ENCODE measurements at regions not wholly inside any gene's neighbourhood (a gene's known extent, or its start where the extent isn't known, plus 50 kb on each side); places are given as distances from the start of the nearest gene placed in this dataset.
"Not testable (repeated sequence)": the region's sequence is repeated elsewhere in the genome, so short reads cannot be mapped to it uniquely, and the experiment has no call there.

- no peak for DNase-seq
These were observed 306.0 kb downstream of the MTX2 start for GRCh38 chr2:176575237-176575744.

DNA sequence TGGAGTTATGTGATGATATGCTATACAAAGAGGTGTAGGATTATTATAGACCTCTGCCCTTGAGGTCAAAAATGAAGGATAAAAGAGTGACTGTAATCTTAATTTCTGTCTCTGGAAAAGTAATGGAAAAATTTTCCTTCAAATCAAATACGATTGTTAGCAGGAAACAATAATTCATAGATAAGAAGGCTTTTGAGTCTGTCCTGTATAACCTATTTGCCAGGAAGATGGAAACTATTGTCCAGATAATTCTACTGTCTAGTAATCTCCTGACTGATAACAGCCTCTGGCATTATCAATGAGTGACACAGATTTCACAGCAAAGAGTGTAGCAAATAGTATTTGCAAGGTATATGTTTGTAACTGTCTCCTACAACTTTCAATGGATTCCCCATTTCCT, 307.8 kb downstream of the MTX2 start:
- DNase-seq: no peak

DNA sequence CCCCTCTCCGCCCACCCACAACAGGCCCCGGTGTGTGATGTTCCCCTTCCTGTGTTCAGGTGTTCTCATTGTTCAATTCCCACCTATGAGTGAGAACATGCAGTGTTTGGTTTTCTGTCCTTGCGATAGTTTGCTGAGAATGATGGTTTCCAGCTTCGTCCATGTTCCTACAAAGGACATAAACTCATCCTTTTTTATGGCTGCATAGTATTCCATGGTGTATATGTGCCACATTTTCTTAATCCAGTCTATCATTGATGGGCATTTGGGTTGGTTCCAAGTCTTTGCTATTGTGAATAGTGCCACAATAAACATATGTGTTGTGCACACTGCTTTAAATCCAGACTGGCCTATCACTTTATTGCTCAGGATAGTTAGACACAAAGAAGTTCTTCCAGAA, 309.1 kb downstream of the MTX2 start:
- DNase-seq: not testable (repeated sequence)

- DNase-seq: no peak
These were observed 310.4 kb downstream of the MTX2 start for GRCh38 chr2:176579608-176580007.

- DNase-seq: no peak
These were observed 312.4 kb downstream of the MTX2 start for GRCh38 chr2:176581557-176582165.

DNA sequence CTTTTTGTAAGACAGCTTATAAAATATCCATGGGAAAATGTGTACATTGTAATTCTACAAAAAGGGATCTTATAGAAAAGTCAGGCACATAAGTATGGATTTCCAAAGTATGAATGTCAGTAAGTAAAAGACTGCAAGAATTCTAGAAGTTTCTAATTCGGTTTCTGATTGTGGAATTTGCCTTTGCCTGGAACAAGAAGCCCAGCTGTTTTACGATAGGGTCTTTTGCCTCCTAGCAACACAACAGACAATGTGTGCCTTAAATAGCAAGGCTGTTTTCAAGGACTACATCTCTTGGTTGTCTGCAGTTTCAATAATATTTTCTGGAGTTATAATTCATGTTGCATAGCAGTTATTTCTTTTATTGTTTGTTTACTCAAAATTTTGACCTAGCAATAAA, 312.9 kb downstream of the MTX2 start:
- DNase-seq: no peak

DNA sequence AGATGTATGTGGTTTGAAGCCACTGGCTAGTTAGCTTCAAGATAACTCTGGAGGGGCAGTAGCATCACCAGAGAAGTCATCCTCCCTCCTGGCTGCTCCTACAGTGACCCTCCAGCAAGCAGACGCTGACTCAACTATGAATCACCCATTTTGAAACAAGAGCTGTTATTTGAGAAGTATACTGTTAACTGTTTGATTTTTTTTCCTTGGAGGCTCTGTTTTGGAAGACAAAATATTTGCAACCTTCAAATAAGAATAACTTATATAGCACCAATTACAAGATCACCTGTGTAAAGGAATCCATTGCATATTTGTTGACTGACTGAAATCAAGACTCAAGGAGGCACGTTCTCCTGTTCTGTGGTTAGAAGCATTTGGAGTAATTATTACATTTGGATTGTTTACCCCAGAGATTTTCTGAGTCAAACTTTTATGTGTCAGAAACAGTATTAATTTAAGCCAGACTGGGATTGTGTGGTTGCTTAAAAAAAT, 313.8 kb downstream of the MTX2 start:
- no peak for DNase-seq

- DNase-seq: no peak
These were observed 314.4 kb downstream of the MTX2 start for GRCh38 chr2:176583607-176584006.

GRCh38 chr2:176584333-176584732, 315.1 kb downstream of the MTX2 start:
- no peak for DNase-seq

DNA sequence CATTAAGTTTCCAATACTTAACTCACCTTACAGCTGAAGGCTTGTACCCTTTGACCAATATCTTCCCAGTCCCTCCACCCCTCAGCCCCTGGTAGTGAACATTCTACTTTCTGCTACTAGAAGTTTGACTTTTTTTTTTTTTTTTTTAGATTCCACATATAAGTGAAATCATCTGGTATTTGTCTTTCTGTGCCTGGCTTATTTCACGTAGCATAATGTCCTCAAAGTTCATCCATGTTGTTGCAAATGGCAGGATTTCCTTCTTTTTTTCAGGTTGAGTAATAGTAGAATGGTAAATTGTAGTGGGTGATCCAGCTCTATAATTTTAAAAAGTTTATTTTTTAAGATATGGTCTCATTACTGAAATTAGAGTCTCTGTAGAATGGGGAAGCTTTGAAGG, 316.0 kb downstream of the MTX2 start:
- no peak for DNase-seq

DNA sequence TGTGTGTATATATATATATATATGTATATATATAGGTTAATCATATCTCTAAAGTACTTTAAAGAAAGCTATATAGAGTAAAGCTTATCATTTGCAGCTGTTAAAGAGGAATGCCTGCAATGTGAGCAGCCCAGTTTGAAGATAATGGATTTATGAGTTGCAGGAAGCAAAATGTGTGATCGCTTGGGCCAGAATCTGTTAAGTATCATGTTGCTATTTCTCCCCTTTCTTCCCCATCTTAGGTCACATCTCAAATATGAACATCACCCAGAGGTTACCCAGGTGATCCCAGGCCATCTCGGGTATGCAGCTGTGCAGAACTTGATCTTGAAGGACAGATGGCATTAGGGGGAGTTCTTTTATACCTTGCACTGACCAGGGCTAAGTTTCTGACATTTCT, 316.5 kb downstream of the MTX2 start:
- DNase-seq: no peak

DNA sequence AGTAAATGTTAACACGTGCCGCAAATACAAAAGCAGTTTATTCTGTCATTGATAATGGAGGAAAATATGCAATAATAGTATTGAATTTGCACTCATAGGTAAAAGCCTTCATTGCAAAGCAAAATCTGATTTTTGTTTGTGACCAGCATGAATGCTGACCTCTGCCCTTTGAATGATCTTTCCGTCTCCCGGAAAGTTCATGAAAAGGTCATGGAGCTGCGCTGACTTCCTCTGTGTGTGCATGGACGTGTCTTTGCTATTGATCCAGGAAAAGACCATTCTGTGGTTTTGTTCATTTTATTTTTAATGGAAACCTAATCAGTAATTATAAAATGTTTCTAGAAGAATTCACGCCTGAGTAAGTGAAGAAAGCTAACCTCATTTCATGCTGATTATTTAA, 320.0 kb downstream of the MTX2 start:
- no peak for DNase-seq

- DNase-seq: no peak
These were observed 320.7 kb downstream of the MTX2 start for GRCh38 chr2:176589825-176590440.

GRCh38 chr2:176592216-176592615, 323.0 kb downstream of the MTX2 start:
- no peak for DNase-seq

DNA sequence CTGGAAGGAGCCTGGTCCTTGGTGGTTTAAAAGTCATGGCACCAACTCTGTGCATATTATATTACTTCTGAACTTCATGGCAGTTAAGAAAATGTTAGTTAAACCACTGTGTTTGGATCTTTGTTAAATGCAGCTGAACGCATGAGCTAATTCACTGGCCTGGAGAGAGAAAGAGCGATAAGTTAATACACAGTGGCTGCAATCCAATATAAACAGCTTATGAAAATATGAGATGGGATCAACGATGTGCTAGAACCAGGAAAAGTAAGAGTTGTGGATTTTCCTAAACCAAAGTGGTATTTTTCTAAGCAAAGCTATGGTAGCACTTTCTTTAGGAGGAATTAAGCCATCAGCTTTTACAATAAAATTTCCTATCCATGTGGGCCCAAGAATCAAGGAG, 326.7 kb downstream of the MTX2 start:
- DNase-seq: no peak

DNA sequence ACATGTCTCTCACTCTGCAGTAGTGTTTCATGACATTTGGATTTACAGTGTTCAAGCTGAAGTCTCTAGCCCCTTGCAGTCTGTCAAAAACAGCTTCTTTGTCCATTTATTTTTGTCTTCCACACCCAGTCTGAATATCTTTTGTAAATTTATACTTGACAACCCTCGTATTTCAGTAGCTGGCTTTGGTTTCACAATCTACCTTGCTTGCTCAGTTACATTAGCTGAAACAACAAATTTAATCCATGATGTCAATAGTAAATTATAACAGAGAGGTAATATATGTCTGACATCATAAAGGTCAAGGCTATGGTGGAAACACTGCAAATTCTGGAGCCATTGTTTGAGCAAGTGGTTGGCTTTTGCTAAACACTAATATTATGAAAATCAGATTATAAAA, 328.7 kb downstream of the MTX2 start:
- no peak for DNase-seq

DNA sequence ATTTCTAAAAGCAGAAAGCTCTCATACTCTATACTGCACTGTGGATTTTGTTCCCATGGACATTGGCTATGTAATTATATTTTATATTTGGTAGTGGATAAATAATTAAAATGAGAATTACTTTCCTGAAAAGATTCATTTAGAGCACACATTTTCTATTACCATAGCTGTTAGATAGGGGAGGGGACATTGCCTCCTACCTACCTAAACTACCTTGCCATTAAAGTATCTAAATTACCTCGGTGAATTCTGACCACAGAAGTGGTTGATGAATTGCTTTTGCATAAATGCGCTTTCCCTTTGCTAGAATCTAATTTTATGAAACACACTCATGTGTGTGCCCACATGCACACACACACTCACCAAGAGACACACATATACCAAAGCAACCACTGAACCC, 329.1 kb downstream of the MTX2 start:
- no peak for DNase-seq

GRCh38 chr2:176599796-176600485, 330.7 kb downstream of the MTX2 start:
- DNase-seq: no peak

DNA sequence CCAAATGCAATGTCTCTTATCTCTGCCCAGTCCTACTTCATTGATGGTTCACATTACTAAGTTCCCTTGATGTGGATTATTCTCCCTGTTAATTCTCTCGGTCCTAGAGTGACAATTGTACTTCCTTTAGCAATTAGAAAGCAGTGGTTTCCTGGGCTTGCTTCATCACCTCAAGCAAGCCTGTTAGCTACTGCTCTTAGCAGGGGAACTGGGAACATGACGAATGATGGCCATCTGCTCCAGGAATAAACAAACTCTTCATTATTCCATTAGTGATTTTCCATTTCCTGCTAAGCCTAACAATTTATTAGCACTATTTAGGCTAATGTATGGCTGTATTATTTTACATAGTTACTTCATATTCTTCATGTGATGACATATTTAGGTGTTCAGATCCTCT, 331.8 kb downstream of the MTX2 start:
- no peak for DNase-seq

GRCh38 chr2:176612036-176612435, 342.8 kb downstream of the MTX2 start:
- DNase-seq: no peak

- DNase-seq: no peak
These were observed 343.5 kb downstream of the MTX2 start for GRCh38 chr2:176612736-176613135.

- no peak for DNase-seq
These were observed 344.2 kb downstream of the MTX2 start for GRCh38 chr2:176613323-176613987.

- DNase-seq: no peak
These were observed 344.8 kb downstream of the MTX2 start for GRCh38 chr2:176614049-176614448.

DNA sequence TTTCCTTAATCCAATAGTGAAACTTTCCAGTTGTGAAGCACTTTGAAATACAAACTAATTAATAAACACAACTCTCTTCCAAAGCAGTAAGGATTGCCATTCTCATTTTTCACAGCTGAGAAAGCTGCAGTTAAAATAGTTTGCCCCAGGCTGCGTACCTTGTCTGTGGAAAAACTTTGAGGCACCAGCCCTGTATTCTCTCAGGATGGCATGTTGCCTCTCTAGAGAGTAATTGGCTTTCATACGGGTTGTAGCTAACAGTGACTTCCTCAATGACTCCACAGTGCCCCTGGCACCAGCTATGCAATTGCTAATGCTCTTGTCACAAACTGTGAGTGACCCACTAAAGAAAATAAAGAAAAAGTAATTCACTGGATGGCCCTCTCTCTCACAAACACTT, 345.7 kb downstream of the MTX2 start:
- no peak for DNase-seq
